Tibial artery (tissue), 4 donors: ENCODE measurements at regions not wholly inside any gene's neighbourhood (a gene's known extent, or its start where the extent isn't known, plus 50 kb on each side); places are given as distances from the start of the nearest gene placed in this dataset.

Experiments
- DNase-seq, 2 donors: peaks; one replicate each; pipeline ENCODE4 v3.0.0-alpha.2; 2019
- H3K27ac ChIP-seq, 2 donors: fragments of 200-600 bp; sonication (generic) in 1 of 2; 1 replicate in 1 of 2; 2 replicates in 1 of 2; pipeline ENCODE4 v1.5.1; 2018 to 2019; ENCODE audit warnings: mild to moderate bottlenecking in 1 of 2
- H3K27me3 ChIP-seq, 2 donors: fragments of 200-600 bp; sonication (generic) in 1 of 2; one replicate each; pipeline versions ENCODE4 v1.5.1 to v1.6.0; 2016 to 2019
- H3K36me3 ChIP-seq, 3 donors: fragments of 200-600 bp; sonication (generic) in 2 of 3; one replicate each; pipeline ENCODE4 v1.5.1; 2016 to 2019; ENCODE audit warnings: mild to moderate bottlenecking in 2 of 3
- H3K4me1 ChIP-seq, 4 donors: fragments of 200-600 bp; sonication (generic) in 2 of 4; 1 replicate in 3 of 4; 2 replicates in 1 of 4; pipeline ENCODE4 v1.5.1; 2016 to 2019
- H3K4me3 ChIP-seq, 2 donors: fragments of 200-600 bp; sonication (generic) in 1 of 2; 1 replicate in 1 of 2; 2 replicates in 1 of 2; pipeline ENCODE4 v1.5.1; 2018 to 2019; ENCODE audit warnings: mild to moderate bottlenecking in 2 of 2
- H3K9me3 ChIP-seq, 3 donors: fragments of 200-600 bp; sonication (generic) in 1 of 3; one replicate each; pipeline ENCODE4 v1.5.1; 2016 to 2019
- CTCF ChIP-seq, 2 experiments: fragments of 200-600 bp in 1 of 2; fragments of 450-650 bp in 1 of 2; IDR thresholded peaks; one replicate each; pipeline ENCODE4 v1.5.1; 2017 to 2019; ENCODE audit warnings: antibody characterized with exemption in 2 of 2, mild to moderate bottlenecking in 1 of 2, moderate library complexity in 1 of 2
- intact Hi-C: fragments of 100-400 bp; cut with DNase I; formaldehyde crosslinking; loops from one replicate; pipeline ENCODE4 v1.15.0; 2023; ENCODE audit warnings: low total_unique reads

DNA sequence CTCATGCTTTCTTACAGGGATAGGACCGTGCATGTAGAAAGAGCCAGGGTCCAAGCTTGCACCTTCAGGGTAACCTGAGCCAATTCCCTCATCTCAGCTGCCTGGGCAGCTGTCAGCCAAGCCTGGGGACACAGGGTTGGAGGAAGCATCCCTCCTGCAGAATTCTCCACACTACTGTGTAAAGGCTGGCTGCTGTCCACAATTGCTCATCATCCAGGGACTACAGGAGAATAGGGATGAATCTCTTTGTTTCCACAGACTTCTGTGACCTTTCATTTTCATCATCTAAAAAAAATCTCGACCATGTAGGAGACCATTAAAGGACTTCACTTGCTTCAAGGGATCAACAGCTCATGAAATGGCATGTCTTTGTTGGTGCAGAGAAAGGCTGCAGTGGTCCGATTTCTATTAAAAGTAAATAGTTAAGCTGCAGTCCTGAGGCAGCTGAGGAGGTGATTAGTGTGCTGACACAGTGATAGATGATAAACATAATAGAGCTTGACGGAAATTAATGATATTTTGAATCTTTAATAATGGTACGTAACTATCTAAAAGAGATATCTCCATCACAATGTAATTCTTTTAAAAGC is 74.4 kb upstream of the COPS8 start:
- no peak for TF ChIP-seq CTCF (IDR thresholded peaks at IDR 0.05)
- no peak for DNase-seq
- H3K9me3 ChIP-seq = no peaks in the 10 kb centered on the region
- H3K27me3 ChIP-seq = no peaks in the 10 kb centered on the region
- H3K27ac ChIP-seq = no peak overlapping the region
- peaks cover 0 to 4% (median 2%) of the 10 kb centered on the region in 4 donors for H3K4me1 ChIP-seq
- intact Hi-C loops = no loop called here
- H3K36me3 ChIP-seq = no peaks in the 10 kb centered on the region
- H3K4me3 ChIP-seq = no peak overlapping the region

DNA sequence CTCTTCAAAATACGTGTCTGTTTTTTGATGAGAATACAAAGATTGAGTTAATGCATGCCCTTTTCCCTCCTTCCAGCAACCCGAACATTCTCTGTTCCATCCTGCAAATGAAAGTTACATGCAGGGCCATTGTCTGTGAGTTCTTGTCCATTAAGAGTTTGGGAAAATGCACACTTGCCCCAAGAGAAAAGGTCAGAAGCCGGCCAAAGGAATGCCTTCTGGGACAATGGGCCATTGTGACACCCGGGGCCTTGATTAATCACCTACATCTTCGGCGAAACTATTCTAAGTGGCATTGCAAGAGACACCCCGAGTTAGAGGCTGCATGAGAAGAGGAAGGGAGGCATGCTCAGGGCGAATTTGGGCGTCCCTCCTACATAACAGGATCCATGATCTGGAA is 73.7 kb upstream of the COPS8 start:
- DNase-seq = no peak
- no peaks in the 10 kb centered on the region for H3K9me3 ChIP-seq
- intact Hi-C loops = no loop called here
- no peaks in the 10 kb centered on the region for H3K36me3 ChIP-seq
- no peaks in the 10 kb centered on the region for H3K27me3 ChIP-seq
- H3K27ac ChIP-seq = no peak overlapping the region
- H3K4me3 ChIP-seq = no peak overlapping the region
- no peak for TF ChIP-seq CTCF (IDR thresholded peaks at IDR 0.05)
- peaks cover 0 to 4% (median 2%) of the 10 kb centered on the region in 4 donors for H3K4me1 ChIP-seq

DNA sequence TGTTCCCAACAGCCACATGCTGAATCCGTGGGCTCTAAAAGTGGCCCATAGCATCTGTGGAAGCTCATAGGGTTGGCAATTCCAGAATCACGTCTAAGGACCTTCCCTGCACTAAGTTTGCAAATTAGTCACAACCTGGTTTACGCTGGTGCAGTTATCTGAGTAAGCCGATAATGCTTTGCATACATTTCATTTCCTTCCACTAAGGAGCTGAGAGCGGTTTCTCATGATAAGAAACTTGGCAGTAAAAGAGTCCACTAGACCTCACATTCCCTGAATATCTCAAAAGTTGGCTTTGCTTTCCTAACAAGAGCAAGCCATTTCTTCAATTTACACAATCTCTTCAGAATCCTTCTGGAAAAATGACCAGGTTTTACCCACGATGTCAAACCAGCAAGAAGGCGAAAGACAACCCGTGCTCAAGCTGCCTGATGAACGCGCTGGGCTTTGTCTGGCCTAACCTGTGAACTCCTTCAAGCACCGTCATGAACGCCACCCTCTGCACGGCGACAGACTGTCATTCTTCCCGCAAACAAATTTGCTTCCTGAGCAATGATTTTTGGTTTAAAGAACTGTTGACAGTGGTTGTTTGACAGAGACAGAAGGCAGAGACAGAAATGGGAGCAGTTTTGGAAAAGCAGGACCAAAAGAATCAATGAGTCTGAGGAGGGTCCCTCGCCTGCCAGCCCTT is 73.0 kb upstream of the COPS8 start:
- H3K27ac ChIP-seq = no peak overlapping the region

DNA sequence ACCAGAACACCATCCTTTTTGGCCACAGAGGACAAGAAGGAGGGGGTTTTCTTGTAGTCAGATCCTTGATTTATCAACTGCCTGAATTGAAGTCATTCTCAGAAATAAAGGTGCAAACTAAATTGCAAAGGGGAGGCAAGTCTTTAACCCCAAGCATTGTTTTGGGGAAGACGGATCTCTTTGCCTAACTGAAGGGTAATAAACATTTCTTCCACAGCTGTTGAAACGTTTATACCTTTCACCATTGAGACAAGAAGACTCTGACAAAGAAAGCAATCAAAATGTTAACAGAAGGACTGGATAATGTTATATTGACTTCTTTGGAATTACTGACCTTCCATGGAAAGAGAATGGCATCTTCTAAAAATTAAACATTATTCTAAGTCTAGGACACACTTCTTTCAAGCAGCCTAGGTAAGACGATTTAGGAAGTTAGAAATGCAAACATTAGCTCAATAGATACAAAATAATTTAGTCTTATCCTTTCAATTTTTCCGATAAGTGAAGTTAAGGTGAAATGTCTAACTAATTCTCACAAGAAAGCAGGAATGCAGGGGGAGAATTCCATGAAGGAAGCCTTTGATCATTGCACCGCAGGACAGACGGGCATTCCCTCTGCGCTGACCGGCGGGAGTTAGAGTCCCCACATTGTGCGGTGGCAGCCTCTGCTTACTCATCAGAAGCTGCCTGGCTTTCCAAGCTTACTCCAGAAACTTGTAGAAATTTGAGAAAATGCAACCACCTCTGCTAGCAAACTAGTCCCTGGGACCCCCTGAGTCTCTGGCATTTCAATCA is 69.4 kb upstream of the COPS8 start:
- Histone ChIP-seq H3K9me3 (no peaks in the 10 kb centered on the region), H3K27me3 (no peaks in the 10 kb centered on the region), H3K27ac (no peak overlapping the region), H3K36me3 (no peaks in the 10 kb centered on the region), H3K4me1 (peaks cover 0 to 4% (median 2%) of the 10 kb centered on the region in 4 donors), H3K4me3 (no peak overlapping the region)
- intact Hi-C loops = no loop called here
- TF ChIP-seq CTCF (IDR thresholded peaks at IDR 0.05) = no peak
- DNase-seq = no peak

More for the DNA sequence above, 73.0 kb upstream of the COPS8 start:
- Histone ChIP-seq H3K36me3 (no peaks in the 10 kb centered on the region), H3K9me3 (no peaks in the 10 kb centered on the region), H3K27me3 (no peaks in the 10 kb centered on the region), H3K4me1 (peaks cover 0 to 4% (median 2%) of the 10 kb centered on the region in 4 donors), H3K4me3 (no peak overlapping the region)
- intact Hi-C loops = no loop called here
- TF ChIP-seq CTCF (IDR thresholded peaks at IDR 0.05) = no peak
- DNase-seq = no peak

DNA sequence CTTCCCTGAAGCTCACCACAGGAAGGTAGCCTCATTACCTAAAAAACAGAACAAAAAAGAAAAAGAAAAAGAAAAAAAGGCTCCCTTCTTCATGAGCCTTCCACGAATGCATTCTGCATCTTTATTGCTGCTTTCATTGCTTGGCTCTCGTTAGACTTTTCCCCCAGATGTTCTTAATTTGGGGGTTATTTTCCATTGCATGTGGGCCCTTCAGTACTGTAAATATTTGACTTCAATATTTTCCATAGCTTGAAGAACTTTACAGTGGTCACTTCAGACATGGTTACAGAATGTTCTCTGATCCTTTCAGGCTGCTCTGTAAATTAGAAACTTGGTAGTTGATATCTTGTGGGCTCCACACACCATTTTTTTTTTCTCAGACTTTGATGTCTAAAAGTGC is 65.6 kb upstream of the COPS8 start:
- no peak for DNase-seq
- H3K27ac ChIP-seq = no peak overlapping the region
- intact Hi-C loops = loop anchor here (10.0 kb wide), 1 partner anchor 445 kb away; no protein-coding TSS in a partner anchor
- no peaks in the 10 kb centered on the region for H3K36me3 ChIP-seq
- no peaks in the 10 kb centered on the region for H3K4me1 ChIP-seq
- H3K4me3 ChIP-seq = no peak overlapping the region
- no peak for TF ChIP-seq CTCF (IDR thresholded peaks at IDR 0.05)
- H3K27me3 ChIP-seq = no peaks in the 10 kb centered on the region
- no peaks in the 10 kb centered on the region for H3K9me3 ChIP-seq
